NCI-H748 (cell line): ENCODE measurements at regions not wholly inside any gene's neighbourhood (a gene's known extent, or its start where the extent isn't known, plus 50 kb on each side); places are given as distances from the start of the nearest gene placed in this dataset.
"Not testable (repeated sequence)": the region's sequence is repeated elsewhere in the genome, so short reads cannot be mapped to it uniquely, and the experiment has no call there.

Experiments
- DNase-seq: peaks from one replicate; lab custom pipeline; 2025; ENCODE audit not compliant: unreplicated experiment; lab: John Stamatoyannopoulos, UW

GRCh38 chr20:51960047-51960675 lies 157.8 kb upstream of the SALL4 start:
- no peak for DNase-seq

DNA sequence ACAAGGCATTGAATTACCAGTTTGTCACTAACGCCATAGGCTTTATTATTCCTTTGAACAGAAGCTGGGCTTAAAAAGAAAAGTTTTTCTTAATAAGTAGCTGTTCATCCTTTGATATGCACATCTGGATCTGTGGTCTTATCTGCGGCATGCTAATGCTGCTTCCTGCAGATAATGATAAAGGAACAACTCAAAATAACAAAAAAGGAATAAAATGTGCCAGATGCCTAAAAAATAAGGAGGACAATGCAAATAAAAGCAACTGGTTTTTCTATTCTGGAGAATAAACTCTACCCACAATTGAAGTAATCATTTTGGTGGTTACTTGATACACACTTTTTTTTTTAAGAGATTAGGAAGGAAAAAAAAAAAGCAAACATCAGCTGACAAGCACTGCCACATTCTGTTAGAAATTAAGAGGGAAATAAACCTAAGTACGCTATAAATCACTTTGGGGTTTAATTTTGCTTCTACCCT lies 156.8 kb upstream of the SALL4 start:
- no peak for DNase-seq

- no peak for DNase-seq
Measured at GRCh38 chr20:51958099-51959065, 156.1 kb upstream of the SALL4 start.

GRCh38 chr20:51955756-51956155 lies 153.4 kb upstream of the SALL4 start:
- no peak for DNase-seq

GRCh38 chr20:51953731-51954340 lies 151.5 kb upstream of the SALL4 start:
- no peak for DNase-seq

DNA sequence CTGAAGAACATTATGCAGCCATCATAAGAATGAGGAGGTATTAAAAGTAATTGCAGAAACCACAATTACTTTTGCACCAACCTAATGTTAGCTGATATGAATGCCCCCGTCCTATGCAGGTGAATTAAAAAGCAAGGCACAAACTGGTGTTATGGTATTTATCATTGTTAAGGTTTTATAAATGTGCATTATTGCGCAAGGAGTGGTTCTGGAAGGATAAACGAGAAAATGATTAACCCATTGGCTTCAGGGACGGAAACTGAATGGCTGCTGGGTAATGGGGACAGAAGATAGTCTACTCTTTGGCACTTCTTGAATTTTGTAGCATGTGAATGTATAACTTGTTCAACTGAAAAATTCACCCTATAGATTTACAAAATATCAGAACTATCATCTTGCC lies 148.6 kb upstream of the SALL4 start:
- DNase-seq, result no peak

DNA sequence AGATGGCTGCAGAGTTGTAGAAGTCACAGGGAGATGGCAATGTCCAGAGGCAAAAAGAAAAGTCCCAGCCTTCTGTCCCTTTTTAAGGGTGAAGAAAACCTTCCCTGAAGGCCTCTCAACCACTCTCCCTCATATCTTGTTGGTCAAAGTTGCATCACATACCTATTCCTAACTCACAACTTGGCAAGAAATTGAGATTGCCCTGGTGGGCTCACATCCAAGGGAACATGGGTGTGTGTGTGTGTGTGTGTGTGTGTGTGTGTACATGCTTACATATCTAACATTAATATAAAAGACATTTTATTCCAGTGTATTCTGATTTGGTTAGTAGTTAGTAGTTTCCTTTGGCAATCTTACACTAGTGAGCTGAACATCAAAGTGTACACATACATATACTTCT lies 144.3 kb upstream of the SALL4 start:
- no peak for DNase-seq

DNA sequence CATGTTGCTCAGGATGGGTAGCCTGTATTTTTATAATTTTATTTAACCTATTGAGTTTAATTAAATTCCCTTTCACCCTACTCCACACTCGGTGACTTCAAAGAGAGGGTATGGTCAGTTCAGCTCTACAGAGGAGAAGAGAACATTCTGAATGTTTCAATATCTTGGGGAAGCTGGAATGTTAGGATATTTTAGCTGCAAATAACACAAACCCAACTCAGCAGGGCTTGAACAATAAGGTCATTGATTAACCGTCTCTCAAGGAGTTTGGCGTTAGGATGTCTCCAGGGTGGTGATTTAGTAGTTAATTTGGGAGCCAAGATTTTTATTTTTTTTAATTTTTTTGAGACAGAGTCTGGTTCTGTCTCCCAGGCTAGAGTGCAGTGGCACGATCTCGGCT lies 143.6 kb upstream of the SALL4 start:
- no peak for DNase-seq

DNA sequence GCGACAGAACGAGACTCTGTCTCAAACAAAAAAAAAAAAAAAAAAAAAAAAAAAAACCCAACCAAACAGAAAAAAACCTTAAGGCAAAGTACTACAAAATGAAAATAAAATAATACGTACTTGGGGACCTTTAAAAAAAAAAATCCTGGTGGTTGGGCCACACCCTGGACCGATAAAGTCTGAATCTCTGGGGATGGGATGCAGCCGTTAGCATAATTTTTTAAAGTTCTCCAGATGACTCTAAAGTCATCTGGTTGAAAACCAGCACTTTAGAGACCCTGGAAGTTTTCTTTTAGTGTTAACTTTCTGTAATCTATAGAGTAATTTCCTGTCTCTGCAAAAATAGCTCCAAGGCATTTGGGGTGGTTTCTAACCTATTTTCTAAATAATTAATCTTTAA lies 142.9 kb upstream of the SALL4 start:
- DNase-seq, result no peak

DNA sequence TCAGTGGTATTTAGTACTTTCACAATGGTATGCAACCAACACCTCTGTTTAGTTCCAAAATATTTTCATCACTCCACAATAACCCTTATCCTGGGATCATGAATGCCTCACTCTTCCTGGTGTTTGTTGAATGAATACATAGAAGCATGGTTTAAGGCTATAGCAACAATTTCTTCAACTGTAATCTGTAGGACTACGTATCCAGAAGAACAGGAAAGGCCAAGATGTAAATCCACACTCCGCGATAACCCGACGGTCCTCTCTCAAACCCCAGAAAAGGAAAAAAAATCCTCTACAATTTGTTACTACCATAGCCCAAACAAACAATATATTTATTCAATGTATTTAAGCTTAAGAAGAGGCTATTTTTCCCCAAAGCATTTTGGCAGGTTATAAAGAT lies 141.4 kb upstream of the SALL4 start:
- DNase-seq, result no peak

- DNase-seq, result not testable (repeated sequence)
Measured at GRCh38 chr20:51943326-51943725, 141.0 kb upstream of the SALL4 start.

DNA sequence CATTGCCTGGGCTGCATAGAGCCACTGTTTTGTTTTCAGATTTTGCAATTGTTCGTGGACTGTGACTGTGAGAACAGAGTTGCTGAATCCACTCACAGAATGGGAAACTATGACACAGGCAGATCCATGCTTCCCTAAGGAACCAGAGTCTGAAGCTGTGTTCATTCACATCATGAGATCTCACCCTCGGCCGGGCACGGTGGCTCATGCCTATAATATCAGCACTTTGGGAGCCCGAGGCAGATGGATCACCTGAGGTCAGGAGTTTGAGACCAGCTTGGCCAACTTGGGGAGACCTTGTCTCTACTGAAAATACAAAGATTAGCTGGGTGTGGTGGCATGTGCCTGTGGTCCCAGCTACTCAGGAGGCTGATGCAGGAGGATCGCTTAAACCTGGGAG lies 139.2 kb upstream of the SALL4 start:
- no peak for DNase-seq

GRCh38 chr20:51939259-51939585 lies 136.9 kb upstream of the SALL4 start:
- no peak for DNase-seq

- DNase-seq, result peak; percentile 8
Measured at GRCh38 chr20:51938559-51939258, 136.4 kb upstream of the SALL4 start.

DNA sequence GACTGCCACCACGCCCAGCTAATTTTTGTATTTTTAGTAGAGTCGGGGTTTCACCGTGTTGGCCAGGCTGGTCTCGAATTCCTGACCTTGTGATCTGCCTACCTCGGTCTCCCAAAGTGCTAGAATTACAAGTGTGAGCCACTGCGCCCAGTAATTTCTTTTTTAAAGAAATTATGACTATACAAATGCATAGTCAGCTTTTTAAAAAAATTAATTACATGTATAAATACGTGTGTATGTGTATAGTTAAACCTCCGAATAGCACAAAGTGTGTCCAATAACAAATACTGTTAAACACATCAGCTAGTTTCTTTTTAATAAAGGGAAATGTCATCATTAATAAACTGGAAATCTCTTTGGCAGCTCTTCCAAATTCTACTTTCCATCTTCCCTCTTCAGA lies 135.5 kb upstream of the SALL4 start:
- no peak for DNase-seq

- no peak for DNase-seq
Measured at GRCh38 chr20:51936377-51936776, 134.1 kb upstream of the SALL4 start.

- DNase-seq, result peak; percentile 49
Measured at GRCh38 chr20:51935003-51935358, 132.7 kb upstream of the SALL4 start.

DNA sequence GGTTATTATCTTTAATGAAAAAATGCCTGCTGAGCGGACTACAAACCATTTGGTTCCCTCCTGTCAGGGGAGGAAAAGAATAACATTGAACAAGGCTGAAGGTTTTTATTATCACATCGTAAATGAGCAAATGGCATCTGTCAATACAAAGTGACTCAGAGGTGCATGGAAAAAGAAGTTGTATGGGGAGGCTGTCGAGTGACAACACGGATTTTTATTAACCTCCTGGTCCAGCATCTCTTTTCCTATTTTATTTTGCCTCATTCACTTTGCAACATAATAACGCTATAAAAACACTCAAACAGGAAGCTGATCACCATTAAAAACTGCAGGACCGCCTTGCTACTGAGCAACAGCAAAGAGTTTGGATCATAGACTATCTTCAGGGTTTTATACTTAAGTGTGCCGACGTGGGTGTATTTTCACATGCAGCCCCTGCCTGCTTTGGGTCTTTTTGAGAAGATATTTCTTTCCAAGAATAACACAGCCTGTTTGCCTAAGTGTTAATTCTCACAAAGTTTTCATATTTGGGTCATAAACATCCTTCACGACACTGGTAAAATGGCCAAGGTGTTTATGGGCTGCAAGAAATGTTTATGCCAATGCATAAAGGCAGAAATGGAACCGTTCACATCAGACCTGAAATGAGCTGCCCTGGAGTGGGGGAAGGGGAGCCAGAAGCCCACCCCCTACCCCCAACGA lies 132.1 kb upstream of the SALL4 start:
- peak; percentile 44 for DNase-seq

GRCh38 chr20:51931371-51931781 lies 129.1 kb upstream of the SALL4 start:
- no peak for DNase-seq

DNA sequence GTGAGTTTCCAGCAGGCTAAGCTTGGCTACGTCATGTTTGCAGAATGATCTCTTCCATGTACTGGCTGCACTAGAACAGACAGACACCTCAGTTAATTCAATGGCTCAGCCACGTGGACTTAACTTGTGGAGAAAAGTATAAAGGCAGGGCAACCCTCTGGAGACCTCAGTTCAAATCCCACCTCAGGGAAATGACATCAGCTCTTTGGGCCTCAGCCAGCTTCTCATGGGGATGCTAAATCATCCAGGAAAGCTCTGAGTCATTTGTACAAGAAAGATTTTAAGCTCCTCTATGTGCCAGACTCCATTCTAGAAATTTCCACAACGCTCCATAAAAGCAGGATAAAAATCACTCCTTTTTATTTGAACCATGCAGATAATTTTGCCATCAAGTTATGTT lies 128.5 kb upstream of the SALL4 start:
- DNase-seq, result no peak

- DNase-seq, result no peak
Measured at GRCh38 chr20:51928931-51929330, 126.6 kb upstream of the SALL4 start.
